ENCODE measurements at regions not wholly inside any gene's neighbourhood (a gene's known extent, or its start where the extent isn't known, plus 50 kb on each side); places are given as distances from the start of the nearest gene placed in this dataset.

DNA sequence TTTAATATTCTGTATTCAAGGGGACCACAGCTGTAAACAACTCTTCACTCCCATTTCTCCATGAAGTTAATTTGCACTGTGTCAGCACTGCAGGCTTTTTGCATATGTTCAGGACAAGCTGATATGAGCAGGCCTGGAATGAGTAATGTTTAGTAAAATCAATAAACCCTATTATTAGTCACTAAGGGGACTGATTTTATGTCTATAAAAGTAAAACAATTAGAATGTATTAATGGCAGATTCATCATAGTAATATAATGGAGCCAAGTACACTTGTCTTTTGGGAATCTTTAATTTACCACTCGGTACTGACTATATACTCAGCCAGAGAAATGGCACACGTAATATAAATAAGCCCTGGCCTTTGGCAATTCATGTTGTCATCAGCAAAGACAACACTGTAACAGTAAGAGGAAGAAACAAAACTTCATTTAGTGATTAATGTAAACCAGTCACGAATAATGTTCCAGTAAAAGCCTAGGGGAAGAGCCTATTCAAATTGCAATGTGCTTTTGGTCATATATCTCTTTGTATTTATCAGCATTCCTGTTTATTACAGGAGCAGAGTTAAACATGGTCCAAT is 111.6 kb downstream of the ZNF608 start:
- H3K27ac ChIP-seq (ENCODE audit: low read depth, low read length), result no peak overlapping the region
- H3K27me3 ChIP-seq (ENCODE audit: control insufficient read depth, insufficient read depth, low read length), result no peaks in the 10 kb centered on the region
- no peak overlapping the region for H3K4me3 ChIP-seq (ENCODE audit: low read length)
- H3K4me1 ChIP-seq (ENCODE audit: control insufficient read depth, insufficient read depth, low read length), result peaks cover 4% of the 10 kb centered on the region
- H3K9ac ChIP-seq (ENCODE audit: low read length), result no peak overlapping the region
- no peaks in the 10 kb centered on the region for H3K36me3 ChIP-seq (ENCODE audit: control insufficient read depth, insufficient read depth, low read length)

DNA sequence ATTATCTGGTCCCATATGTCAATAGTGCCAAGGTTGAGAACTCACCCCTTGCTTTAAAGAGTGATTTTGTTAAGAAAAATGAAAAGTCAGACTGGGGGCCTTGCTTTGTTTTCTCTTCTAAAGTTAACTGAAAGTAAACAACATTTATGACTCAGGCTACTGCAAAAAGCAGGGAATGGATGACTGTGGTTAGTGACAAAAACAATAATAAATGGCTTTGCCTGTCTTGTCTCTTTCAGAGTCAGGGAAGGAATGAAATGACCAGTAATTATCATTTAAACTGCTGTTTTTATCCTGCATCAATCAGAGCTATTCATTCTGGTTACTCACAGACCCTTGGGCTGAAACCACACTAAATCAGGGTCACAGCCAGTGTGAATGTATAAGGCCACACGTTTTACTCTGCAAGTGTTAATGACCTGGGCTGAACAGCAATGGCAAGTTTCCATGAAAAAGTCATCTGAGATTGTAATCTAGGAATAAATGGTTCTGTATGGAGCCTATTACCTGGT is 112.2 kb downstream of the ZNF608 start:
- no peaks in the 10 kb centered on the region for H3K27me3 ChIP-seq (ENCODE audit: control insufficient read depth, insufficient read depth, low read length)
- H3K4me3 ChIP-seq (ENCODE audit: low read length), result no peak overlapping the region
- H3K27ac ChIP-seq (ENCODE audit: low read depth, low read length), result no peak overlapping the region
- H3K9ac ChIP-seq (ENCODE audit: low read length), result no peak overlapping the region
- H3K4me1 ChIP-seq (ENCODE audit: control insufficient read depth, insufficient read depth, low read length), result peaks cover 4% of the 10 kb centered on the region
- H3K36me3 ChIP-seq (ENCODE audit: control insufficient read depth, insufficient read depth, low read length), result no peaks in the 10 kb centered on the region

DNA sequence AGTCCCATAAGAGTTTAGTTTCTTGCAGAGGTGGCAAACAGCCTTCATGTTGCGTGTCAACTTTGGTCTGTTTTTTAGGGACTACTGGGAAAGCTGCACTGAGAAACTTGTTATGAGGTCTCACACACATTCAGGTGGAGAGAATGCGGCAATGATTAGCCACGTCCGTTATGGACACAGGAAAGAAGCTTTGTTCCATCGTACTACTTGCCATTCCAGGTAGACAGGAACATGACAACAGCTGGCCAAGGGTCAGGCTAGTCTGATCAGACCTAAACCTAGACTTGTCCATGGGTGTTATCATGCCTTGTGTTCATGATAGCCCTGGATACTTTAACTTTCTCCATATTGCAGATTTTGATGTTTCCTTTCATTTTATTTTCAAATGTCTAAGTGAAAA is 113.2 kb downstream of the ZNF608 start:
- no peak overlapping the region for H3K27ac ChIP-seq (ENCODE audit: low read depth, low read length)

DNA sequence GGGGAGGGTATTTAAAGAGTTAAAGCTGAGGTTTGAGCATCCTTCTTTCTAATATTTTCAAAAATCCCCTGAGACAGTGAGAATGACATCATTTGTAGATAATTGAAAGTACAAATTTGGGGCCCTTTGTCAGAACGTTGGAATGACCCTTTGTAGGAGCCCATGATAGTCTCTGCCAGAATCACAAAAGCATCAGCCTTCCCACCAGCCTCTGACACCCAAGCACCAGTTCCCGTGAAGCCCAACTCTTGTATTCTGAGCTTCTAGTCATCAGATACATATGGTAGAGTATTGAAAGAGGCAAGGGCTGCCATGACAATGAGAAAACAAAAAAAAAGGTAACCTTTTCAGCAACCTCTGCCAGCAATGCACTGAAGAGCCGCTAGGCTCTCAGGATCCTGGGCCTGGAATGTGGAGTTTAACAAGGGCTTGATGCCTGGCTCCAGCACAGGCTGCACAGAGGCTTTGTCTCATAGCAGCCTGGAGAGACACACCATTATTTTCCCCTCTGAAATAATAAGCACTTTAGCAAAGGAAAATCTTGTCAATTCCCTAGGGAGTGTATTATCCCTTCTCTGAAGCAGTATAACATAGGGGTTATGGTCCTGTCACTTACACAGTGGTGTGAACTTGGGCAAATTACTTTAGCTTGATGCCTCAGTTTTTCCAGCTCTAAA is 114.4 kb downstream of the ZNF608 start:
- Histone ChIP-seq H3K27me3 (ENCODE audit: control insufficient read depth, insufficient read depth, low read length) (no peaks in the 10 kb centered on the region), H3K27ac (ENCODE audit: low read depth, low read length) (no peak overlapping the region), H3K4me1 (ENCODE audit: control insufficient read depth, insufficient read depth, low read length) (peaks cover 4% of the 10 kb centered on the region), H3K4me3 (ENCODE audit: low read length) (no peak overlapping the region), H3K9ac (ENCODE audit: low read length) (no peak overlapping the region), H3K36me3 (ENCODE audit: control insufficient read depth, insufficient read depth, low read length) (no peaks in the 10 kb centered on the region)

More for the DNA sequence above, 113.2 kb downstream of the ZNF608 start:
- H3K36me3 ChIP-seq (ENCODE audit: control insufficient read depth, insufficient read depth, low read length), result no peaks in the 10 kb centered on the region
- H3K4me3 ChIP-seq (ENCODE audit: low read length), result no peak overlapping the region
- H3K9ac ChIP-seq (ENCODE audit: low read length), result no peak overlapping the region
- peaks cover 4% of the 10 kb centered on the region for H3K4me1 ChIP-seq (ENCODE audit: control insufficient read depth, insufficient read depth, low read length)
- no peaks in the 10 kb centered on the region for H3K27me3 ChIP-seq (ENCODE audit: control insufficient read depth, insufficient read depth, low read length)

DNA sequence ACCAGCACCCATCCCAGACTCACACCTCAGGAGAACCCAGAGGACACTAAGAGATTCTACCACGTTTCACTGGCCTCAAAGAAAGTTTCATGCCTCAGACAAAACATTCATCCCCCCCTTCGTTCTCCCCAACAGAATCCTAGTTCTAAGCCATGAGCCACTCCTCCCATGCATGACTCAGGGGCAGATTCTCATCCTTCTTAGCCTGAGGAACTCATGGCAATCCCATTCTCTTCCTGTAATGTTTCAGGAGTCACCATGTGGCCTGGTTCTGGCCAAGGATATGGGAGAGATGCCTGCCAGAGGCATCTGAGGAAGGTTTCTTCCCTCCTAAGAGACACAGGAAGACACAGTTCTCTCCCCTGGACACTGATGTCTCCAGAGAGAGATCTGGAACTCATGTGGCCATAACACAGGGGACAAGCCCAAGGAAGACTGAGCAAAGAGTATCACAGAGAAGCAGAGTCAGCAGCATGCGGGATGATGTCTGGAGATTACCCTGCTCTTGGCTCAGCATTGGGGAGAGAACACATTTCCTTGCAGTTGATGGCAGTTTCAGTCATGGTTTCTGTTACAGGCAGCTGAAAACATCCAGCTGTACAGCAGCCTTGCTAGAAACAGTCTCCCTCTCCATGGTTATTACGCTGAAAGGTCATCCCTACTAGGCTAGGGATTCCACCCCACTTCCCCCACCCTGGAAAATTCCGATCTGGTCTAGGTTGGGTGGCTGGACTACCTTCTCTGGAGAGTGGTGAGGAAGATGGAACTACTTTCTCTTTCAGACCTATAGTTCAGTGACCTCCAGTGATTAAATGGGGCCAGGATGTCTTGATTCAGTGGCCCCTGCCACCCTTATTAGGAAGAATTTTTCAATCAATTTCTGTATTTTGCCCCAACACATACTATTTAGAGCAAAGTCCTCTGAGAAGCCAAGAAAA is 115.4 kb downstream of the ZNF608 start:
- Histone ChIP-seq H3K36me3 (ENCODE audit: control insufficient read depth, insufficient read depth, low read length) (no peaks in the 10 kb centered on the region), H3K4me1 (ENCODE audit: control insufficient read depth, insufficient read depth, low read length) (peaks cover 4% of the 10 kb centered on the region), H3K27me3 (ENCODE audit: control insufficient read depth, insufficient read depth, low read length) (no peaks in the 10 kb centered on the region), H3K9ac (ENCODE audit: low read length) (no peak overlapping the region), H3K4me3 (ENCODE audit: low read length) (no peak overlapping the region), H3K27ac (ENCODE audit: low read depth, low read length) (no peak overlapping the region)

DNA sequence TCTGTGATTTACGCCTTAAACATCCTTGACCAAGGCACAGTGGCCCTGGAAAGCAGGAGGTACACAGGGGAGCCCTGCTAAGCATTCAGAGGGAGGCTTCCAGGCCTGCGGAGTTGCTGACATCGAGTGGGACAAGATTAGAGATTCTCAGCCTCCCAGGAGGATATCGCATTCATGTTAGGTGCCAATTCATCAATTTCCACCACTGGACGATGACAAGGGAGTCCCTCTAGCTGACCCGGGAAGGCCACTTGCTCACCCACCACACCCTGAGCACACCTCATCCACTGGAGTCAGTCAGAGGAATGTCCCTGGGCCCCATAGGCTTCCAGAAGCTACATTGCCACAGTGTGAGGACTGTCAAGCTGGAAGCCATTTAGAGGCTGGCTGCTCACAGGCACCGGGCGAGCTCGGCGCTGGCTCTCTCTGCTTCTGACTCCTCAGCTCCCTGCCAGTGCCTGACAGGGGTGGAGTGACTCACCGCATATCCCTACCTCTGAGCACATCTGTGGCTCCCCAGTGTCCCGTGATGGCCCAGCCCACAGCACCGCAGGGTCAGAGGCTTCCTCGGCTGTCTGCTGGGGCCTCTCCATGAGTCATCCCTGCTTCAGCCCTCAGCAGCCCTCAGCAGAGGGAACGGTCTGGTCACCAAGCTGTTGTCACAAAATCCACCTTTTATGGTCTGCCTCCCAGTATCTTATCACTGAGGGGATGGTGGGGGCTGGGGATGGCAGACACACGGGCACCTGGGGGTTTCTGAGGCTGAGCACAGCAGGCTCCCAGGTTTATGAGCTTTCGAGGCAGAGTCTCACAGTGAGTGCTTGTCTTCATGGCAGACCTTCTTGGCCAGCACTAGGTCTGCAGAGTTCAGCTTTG is 117.5 kb downstream of the ZNF608 start:
- Histone ChIP-seq H3K27ac (ENCODE audit: low read depth, low read length) (no peak overlapping the region), H3K4me1 (ENCODE audit: control insufficient read depth, insufficient read depth, low read length) (no peaks in the 10 kb centered on the region), H3K9ac (ENCODE audit: low read length) (no peak overlapping the region), H3K4me3 (ENCODE audit: low read length) (no peak overlapping the region), H3K36me3 (ENCODE audit: control insufficient read depth, insufficient read depth, low read length) (no peaks in the 10 kb centered on the region), H3K27me3 (ENCODE audit: control insufficient read depth, insufficient read depth, low read length) (no peaks in the 10 kb centered on the region)

DNA sequence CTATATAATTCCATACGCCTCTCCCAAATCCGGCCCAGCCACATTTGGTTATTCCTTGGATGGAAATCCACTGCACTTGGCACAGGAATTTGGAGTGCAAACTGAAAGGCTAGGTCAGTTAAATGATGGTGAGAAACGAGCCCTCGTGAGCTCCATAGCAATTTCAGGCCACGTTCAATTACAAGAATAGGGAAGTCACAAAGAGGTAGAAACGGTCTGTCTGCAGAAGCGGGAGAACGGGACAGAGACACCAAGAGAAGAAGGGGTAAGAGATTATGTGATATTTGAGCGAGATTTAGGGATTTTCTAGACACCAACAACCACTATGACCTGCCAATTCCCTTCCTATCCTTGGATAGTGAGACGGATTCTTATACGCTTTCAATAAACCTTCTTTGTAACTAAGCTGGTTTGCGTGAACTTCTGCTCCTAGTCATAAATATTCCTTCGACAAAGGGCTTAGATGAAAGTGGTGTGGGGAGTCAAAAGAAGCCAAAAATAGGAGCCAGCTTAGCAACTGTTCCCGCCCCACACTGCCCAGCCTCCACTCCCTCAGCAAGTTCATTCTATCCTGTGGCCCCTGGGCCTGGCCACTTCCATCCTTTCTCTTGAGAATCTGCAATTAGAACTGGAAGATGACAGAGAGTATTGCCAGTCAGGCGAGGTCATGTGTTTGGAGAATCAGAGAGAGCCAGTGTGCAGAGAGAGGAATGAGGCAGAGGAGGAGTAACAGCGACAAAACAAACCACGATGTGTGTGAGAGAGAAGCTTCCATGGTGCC is 118.4 kb downstream of the ZNF608 start:
- H3K9ac ChIP-seq (ENCODE audit: low read length), result no peak overlapping the region
- H3K36me3 ChIP-seq (ENCODE audit: control insufficient read depth, insufficient read depth, low read length), result no peaks in the 10 kb centered on the region
- H3K4me1 ChIP-seq (ENCODE audit: control insufficient read depth, insufficient read depth, low read length), result no peaks in the 10 kb centered on the region
- H3K27me3 ChIP-seq (ENCODE audit: control insufficient read depth, insufficient read depth, low read length), result no peaks in the 10 kb centered on the region
- H3K27ac ChIP-seq (ENCODE audit: low read depth, low read length), result no peak overlapping the region
- H3K4me3 ChIP-seq (ENCODE audit: low read length), result no peak overlapping the region

DNA sequence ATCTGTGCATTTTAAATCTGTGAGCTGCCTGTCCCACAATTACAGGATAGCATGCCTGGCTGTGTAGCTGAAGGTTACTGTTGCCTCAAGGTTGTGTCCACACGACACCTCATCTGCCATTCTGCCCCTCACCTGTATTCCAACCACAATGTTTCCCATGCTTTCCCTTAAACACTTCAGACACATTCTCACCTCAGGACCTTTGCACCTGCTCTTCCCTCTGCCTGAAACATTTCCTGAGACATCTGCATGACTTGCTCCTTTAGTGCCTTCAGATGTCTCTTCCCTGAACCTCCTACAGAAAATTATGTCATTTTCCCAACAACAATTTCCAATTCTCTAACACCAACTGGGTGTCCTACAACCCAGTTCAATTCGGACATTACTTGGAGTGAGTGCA is 120.4 kb downstream of the ZNF608 start:
- Histone ChIP-seq H3K27ac (ENCODE audit: low read depth, low read length) (no peak overlapping the region), H3K9ac (ENCODE audit: low read length) (no peak overlapping the region), H3K36me3 (ENCODE audit: control insufficient read depth, insufficient read depth, low read length) (no peaks in the 10 kb centered on the region), H3K27me3 (ENCODE audit: control insufficient read depth, insufficient read depth, low read length) (no peaks in the 10 kb centered on the region), H3K4me1 (ENCODE audit: control insufficient read depth, insufficient read depth, low read length) (no peaks in the 10 kb centered on the region), H3K4me3 (ENCODE audit: low read length) (no peak overlapping the region)

DNA sequence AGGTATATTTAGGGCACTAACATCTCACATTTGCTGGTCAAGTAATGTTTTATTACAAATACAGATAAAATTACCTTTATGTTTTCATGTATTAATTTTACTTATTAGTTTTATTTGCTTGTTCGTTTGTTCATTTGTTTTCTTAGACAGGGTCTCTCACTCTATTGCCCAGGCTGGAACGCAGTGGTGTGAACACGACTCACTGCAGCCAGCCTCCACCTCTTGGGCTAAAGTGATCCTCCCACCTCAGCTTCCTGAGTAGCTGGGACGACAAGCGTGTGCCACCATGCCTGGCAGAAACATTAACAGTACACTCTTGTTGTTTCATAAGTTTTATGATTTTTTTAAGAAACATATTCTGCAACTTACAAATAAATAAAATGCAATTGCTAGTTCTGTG is 123.2 kb downstream of the ZNF608 start:
- no peaks in the 10 kb centered on the region for H3K36me3 ChIP-seq (ENCODE audit: control insufficient read depth, insufficient read depth, low read length)
- no peaks in the 10 kb centered on the region for H3K27me3 ChIP-seq (ENCODE audit: control insufficient read depth, insufficient read depth, low read length)
- no peaks in the 10 kb centered on the region for H3K4me1 ChIP-seq (ENCODE audit: control insufficient read depth, insufficient read depth, low read length)
- H3K4me3 ChIP-seq (ENCODE audit: low read length), result no peak overlapping the region
- H3K27ac ChIP-seq (ENCODE audit: low read depth, low read length), result no peak overlapping the region
- H3K9ac ChIP-seq (ENCODE audit: low read length), result no peak overlapping the region

DNA sequence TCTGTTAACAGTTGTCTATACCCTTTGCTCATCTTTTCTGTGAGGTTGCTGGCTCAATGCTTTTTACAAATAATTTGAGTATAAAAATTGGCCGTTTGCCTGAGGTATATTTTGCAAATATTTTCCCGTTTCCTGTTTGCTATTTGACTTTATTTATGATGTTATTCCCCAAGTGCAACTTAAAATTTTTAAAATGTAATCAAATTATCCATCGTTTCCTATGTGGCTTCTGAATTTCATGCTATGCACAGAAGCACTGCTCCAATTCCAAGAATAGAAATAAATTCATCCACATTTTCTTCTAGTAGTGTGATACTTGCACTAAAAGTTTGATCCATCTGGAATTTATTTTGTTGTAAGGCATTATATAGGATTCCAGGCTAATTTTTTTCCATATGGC is 123.6 kb downstream of the ZNF608 start:
- no peaks in the 10 kb centered on the region for H3K27me3 ChIP-seq (ENCODE audit: control insufficient read depth, insufficient read depth, low read length)
- no peaks in the 10 kb centered on the region for H3K36me3 ChIP-seq (ENCODE audit: control insufficient read depth, insufficient read depth, low read length)
- H3K9ac ChIP-seq (ENCODE audit: low read length), result no peak overlapping the region
- H3K4me3 ChIP-seq (ENCODE audit: low read length), result no peak overlapping the region
- no peaks in the 10 kb centered on the region for H3K4me1 ChIP-seq (ENCODE audit: control insufficient read depth, insufficient read depth, low read length)
- no peak overlapping the region for H3K27ac ChIP-seq (ENCODE audit: low read depth, low read length)

DNA sequence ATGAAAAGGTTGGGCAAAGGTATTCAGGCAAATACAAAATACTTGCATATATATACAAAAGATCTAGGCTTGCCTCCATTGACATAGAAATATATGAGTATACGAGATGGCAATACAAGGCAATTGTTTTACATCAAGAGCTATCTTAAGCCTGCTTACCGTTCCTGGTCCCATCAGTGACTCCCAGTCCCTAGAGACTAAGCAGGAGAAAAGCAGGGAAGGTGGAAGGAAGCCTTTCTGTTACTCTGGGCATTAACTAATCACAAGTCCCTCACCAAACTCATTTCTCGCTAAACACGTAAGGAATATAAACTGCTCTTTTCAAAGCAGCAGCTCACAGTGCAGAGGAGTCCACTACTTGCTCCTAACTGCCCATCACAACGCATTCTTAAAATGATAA is 125.2 kb downstream of the ZNF608 start:
- Histone ChIP-seq H3K27me3 (ENCODE audit: control insufficient read depth, insufficient read depth, low read length) (no peaks in the 10 kb centered on the region), H3K27ac (ENCODE audit: low read depth, low read length) (no peak overlapping the region), H3K36me3 (ENCODE audit: control insufficient read depth, insufficient read depth, low read length) (no peaks in the 10 kb centered on the region)

More for the DNA sequence above, 125.2 kb downstream of the ZNF608 start:
- Histone ChIP-seq H3K4me1 (ENCODE audit: control insufficient read depth, insufficient read depth, low read length) (no peaks in the 10 kb centered on the region), H3K9ac (ENCODE audit: low read length) (no peak overlapping the region), H3K4me3 (ENCODE audit: low read length) (no peak overlapping the region)

Data from rectal smooth muscle tissue (tissue), 1 donor.